Esophagus squamous epithelium (tissue), 4 donors: ENCODE measurements at regions not wholly inside any gene's neighbourhood (a gene's known extent, or its start where the extent isn't known, plus 50 kb on each side); places are given as distances from the start of the nearest gene placed in this dataset.

Source experiments
- POLR2A ChIP-seq, 4 donors: fragments of 450-650 bp; IDR thresholded peaks; one replicate each; pipeline ENCODE4 v1.6.1; 2017; ENCODE audit warnings: antibody characterized with exemption in 4 of 4, mild to moderate bottlenecking in 4 of 4, moderate library complexity in 3 of 4
- TF ChIP-seq, protein P1 (sequence below), 6 experiments: fragments of 450-650 bp in 4 of 6; fragments of 200-600 bp in 2 of 6; sonication (generic) in 2 of 6; IDR thresholded peaks; one replicate each; pipeline ENCODE4 v1.5.1; 2016 to 2019; ENCODE audit warnings: antibody characterized with exemption in 6 of 6, mild to moderate bottlenecking in 4 of 6, moderate library complexity in 4 of 6

DNA sequence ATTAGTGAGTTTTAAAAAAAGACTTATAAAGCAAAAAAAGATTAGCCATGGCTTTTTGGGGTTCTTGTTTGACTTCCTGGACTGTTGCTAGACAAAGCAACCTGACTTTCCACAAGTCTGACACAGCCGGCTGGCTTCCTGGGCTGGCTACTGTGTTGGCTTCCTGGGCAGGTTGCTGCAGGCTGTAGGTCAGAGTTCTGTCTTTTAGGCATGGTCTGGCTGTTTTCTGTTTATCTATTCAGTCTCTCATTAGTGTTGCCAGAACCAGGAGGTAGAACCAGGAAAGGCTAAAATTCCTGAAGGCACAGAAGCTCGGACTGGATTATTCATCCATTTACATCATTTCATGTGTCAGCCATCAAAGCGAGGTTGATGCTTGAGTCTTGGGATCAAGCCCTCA, 88.6 kb upstream of the SLC35F3 start:
- TF ChIP-seq, protein P1, sequence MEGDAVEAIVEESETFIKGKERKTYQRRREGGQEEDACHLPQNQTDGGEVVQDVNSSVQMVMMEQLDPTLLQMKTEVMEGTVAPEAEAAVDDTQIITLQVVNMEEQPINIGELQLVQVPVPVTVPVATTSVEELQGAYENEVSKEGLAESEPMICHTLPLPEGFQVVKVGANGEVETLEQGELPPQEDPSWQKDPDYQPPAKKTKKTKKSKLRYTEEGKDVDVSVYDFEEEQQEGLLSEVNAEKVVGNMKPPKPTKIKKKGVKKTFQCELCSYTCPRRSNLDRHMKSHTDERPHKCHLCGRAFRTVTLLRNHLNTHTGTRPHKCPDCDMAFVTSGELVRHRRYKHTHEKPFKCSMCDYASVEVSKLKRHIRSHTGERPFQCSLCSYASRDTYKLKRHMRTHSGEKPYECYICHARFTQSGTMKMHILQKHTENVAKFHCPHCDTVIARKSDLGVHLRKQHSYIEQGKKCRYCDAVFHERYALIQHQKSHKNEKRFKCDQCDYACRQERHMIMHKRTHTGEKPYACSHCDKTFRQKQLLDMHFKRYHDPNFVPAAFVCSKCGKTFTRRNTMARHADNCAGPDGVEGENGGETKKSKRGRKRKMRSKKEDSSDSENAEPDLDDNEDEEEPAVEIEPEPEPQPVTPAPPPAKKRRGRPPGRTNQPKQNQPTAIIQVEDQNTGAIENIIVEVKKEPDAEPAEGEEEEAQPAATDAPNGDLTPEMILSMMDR (IDR thresholded peaks at IDR 0.05), result no peak
- TF ChIP-seq POLR2A (IDR thresholded peaks at IDR 0.05), result no peak
